Keratinocyte (primary cell): ENCODE measurements at regions not wholly inside any gene's neighbourhood (a gene's known extent, or its start where the extent isn't known, plus 50 kb on each side); places are given as distances from the start of the nearest gene placed in this dataset.

Experiments used
- DNase-seq: peaks from one replicate; pipeline ENCODE4 v3.0.0-alpha.2; 2011; ENCODE audit warnings: low read depth, missing footprints, low spot score
- FAIRE-seq: peaks from 2 replicates; lab custom pipeline; 2011; peaks lifted over from hg19 to GRCh38; lab: Jason Lieb, UNC
- H2AFZ ChIP-seq: 2 replicates; pipeline ENCODE4 v1.6.0; 2012; ENCODE audit warnings: low read length, control low read depth, inconsistent platforms; ENCODE audit not compliant: control insufficient read depth
- H3K27ac ChIP-seq: 2 replicates; pipeline ENCODE4 v1.5.1; 2011; ENCODE audit warnings: low read length; ENCODE audit not compliant: control insufficient read depth, insufficient read depth
- H3K27me3 ChIP-seq: 3 replicates; pipeline ENCODE4 v1.6.0; 2011; ENCODE audit warnings: low read length; ENCODE audit not compliant: control insufficient read depth, insufficient read depth; ENCODE audit errors: extremely low read depth
- H3K36me3 ChIP-seq, 2 experiments: 2 replicates in 1 of 2; 3 replicates in 1 of 2; pipeline ENCODE4 v1.5.1; 2011; ENCODE audit warnings: low read length in 2 of 2, mild to moderate bottlenecking in 1 of 2; ENCODE audit not compliant: control insufficient read depth in 2 of 2, insufficient read depth in 2 of 2; ENCODE audit errors: extremely low read depth in 1 of 2
- H3K4me1 ChIP-seq: 3 replicates; pipeline ENCODE4 v1.5.1; 2011; ENCODE audit warnings: low read length; ENCODE audit not compliant: control insufficient read depth, insufficient read depth; ENCODE audit errors: extremely low read depth
- H3K4me2 ChIP-seq: 3 replicates; pipeline ENCODE4 v1.6.0; 2011; ENCODE audit warnings: low read depth, low read length; ENCODE audit not compliant: control insufficient read depth, insufficient read depth; ENCODE audit errors: extremely low read depth
- H3K4me3 ChIP-seq, 3 experiments: fragments of 200-600 bp in 1 of 3; sonication (generic) in 1 of 3; 2 replicates in 2 of 3; 3 replicates in 1 of 3; pipeline ENCODE4 v1.5.1; 2011 to 2016; ENCODE audit warnings: low read length in 3 of 3, mild to moderate bottlenecking in 3 of 3, control low read depth in 2 of 3, inconsistent platforms in 1 of 3, low read depth in 1 of 3, mixed read lengths in 1 of 3, mixed run types in 1 of 3, moderate library complexity in 1 of 3; ENCODE audit not compliant: control insufficient read depth in 2 of 3, insufficient read depth in 2 of 3; ENCODE audit errors: extremely low read depth in 1 of 3
- H3K79me2 ChIP-seq: 2 replicates; pipeline ENCODE4 v1.6.0; 2012; ENCODE audit warnings: low read length; ENCODE audit not compliant: control insufficient read depth, insufficient read depth
- H3K9ac ChIP-seq: 3 replicates; pipeline ENCODE4 v1.6.0; 2011; ENCODE audit warnings: low read length; ENCODE audit not compliant: control insufficient read depth, insufficient read depth; ENCODE audit errors: extremely low read depth
- H3K9me1 ChIP-seq: 3 replicates; pipeline ENCODE4 v1.6.0; 2011; ENCODE audit warnings: low read length; ENCODE audit not compliant: control insufficient read depth, insufficient read depth; ENCODE audit errors: extremely low read depth
- H3K9me3 ChIP-seq: 2 replicates; pipeline ENCODE4 v1.5.1; 2012; ENCODE audit warnings: low read depth, low read length; ENCODE audit not compliant: control insufficient read depth
- H4K20me1 ChIP-seq: 3 replicates; pipeline ENCODE4 v1.6.0; 2011; ENCODE audit warnings: low read length; ENCODE audit not compliant: control insufficient read depth, insufficient read depth; ENCODE audit errors: extremely low read depth
- EZH2 ChIP-seq: IDR thresholded peaks from one replicate; pipeline ENCODE4 v1.6.1; 2012; ENCODE audit warnings: inconsistent platforms, mild to moderate bottlenecking, low read length, moderate library complexity
- dilution Hi-C: fragments of 300-500 bp; cut with MboI; formaldehyde crosslinking; loops from one replicate; pipeline ENCODE4 v1.7.0; 2020; ENCODE audit warnings: low sequenced_read_pairs; ENCODE audit not compliant: extremely low pct_ligation_motif_present
- TF ChIP-seq, protein P1 (sequence below), 3 experiments: IDR thresholded peaks in 1 of 3; conservative IDR thresholded peaks in 1 of 3; optimal IDR thresholded peaks in 1 of 3; 2 replicates in 2 of 3; 3 replicates in 1 of 3; pipeline versions ENCODE3 to v1.5.1; 2011; ENCODE audit warnings: low read length in 3 of 3, mild to moderate bottlenecking in 3 of 3, moderate library complexity in 2 of 3, control low read depth in 1 of 3, inconsistent platforms in 1 of 3; ENCODE audit not compliant: insufficient read depth in 2 of 3; ENCODE audit errors: extremely low read depth in 1 of 3

DNA sequence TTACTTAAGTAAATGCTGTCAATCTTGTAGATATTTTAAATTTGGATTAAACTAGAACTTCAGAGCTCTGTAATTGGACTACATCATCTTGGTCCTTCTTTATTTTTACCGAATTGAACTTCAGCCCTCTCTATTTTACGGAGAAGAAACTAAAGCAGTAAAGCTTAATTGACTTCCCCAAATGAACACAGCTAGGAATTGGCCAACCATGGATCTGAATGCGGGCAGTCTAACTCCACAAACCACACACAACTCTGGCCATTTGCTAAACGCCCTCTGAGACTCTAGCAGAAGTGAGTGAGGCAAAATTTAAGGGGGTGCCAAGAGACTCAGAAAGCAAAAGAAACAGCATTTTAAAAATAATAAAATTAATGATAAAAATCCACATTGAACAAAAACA is 86.3 kb upstream of the KCTD1 start:
- Histone ChIP-seq H2AFZ (no peak overlapping the region), H3K36me3 (no peaks in the 10 kb centered on the region), H3K4me1 (no peaks in the 10 kb centered on the region), H3K9me1 (no peaks in the 10 kb centered on the region), H3K27ac (no peak overlapping the region), H3K27me3 (no peaks in the 10 kb centered on the region), H3K9me3 (no peaks in the 10 kb centered on the region), H4K20me1 (no peaks in the 10 kb centered on the region), H3K4me3 (no peak overlapping the region), H3K79me2 (no peaks in the 10 kb centered on the region), H3K4me2 (no peak overlapping the region), H3K9ac (no peak overlapping the region)
- DNase-seq (no peak), FAIRE-seq (no peak)
- dilution Hi-C loops = no loop called here
- TF ChIP-seq, protein P1, sequence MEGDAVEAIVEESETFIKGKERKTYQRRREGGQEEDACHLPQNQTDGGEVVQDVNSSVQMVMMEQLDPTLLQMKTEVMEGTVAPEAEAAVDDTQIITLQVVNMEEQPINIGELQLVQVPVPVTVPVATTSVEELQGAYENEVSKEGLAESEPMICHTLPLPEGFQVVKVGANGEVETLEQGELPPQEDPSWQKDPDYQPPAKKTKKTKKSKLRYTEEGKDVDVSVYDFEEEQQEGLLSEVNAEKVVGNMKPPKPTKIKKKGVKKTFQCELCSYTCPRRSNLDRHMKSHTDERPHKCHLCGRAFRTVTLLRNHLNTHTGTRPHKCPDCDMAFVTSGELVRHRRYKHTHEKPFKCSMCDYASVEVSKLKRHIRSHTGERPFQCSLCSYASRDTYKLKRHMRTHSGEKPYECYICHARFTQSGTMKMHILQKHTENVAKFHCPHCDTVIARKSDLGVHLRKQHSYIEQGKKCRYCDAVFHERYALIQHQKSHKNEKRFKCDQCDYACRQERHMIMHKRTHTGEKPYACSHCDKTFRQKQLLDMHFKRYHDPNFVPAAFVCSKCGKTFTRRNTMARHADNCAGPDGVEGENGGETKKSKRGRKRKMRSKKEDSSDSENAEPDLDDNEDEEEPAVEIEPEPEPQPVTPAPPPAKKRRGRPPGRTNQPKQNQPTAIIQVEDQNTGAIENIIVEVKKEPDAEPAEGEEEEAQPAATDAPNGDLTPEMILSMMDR (optimal IDR thresholded peaks at IDR 0.05 in 1 of 3, IDR thresholded peaks at IDR 0.05 in 1 of 3, conservative IDR thresholded peaks at IDR 0.05 in 1 of 3; ENCODE audit: extremely low read depth in 1 of 3, insufficient read depth in 2 of 3, low read length in 3 of 3) = no peak
- no peak for TF ChIP-seq EZH2

DNA sequence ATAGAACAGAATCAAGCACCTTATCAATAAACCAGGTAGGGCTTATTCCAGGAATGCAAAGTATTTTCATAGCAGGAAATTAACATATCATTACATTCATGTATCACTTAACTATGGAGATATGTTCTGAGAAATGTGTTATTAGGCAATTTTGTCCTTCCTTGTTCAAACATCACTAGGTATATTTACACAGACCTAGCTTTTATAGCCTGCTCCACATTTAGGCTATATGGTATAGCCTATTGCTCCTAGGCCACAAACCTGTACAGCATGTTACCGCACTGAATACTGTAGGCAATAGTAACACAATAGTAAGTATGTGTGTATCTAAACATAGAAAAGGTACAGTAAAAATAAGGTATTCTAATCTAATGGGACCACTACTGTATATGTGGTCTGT is 82.8 kb upstream of the KCTD1 start:
- Histone ChIP-seq H3K27me3 (no peaks in the 10 kb centered on the region), H4K20me1 (no peaks in the 10 kb centered on the region), H3K4me3 (no peak overlapping the region), H2AFZ (no peak overlapping the region), H3K9me1 (no peaks in the 10 kb centered on the region), H3K79me2 (no peaks in the 10 kb centered on the region), H3K4me1 (no peaks in the 10 kb centered on the region), H3K9me3 (no peaks in the 10 kb centered on the region), H3K9ac (no peak overlapping the region), H3K4me2 (no peak overlapping the region), H3K36me3 (no peaks in the 10 kb centered on the region), H3K27ac (no peak overlapping the region)
- dilution Hi-C loops = no loop called here
- TF ChIP-seq, protein P1 (optimal IDR thresholded peaks at IDR 0.05 in 1 of 3, IDR thresholded peaks at IDR 0.05 in 1 of 3, conservative IDR thresholded peaks at IDR 0.05 in 1 of 3; ENCODE audit: extremely low read depth in 1 of 3, insufficient read depth in 2 of 3, low read length in 3 of 3) = no peak
- no peak for TF ChIP-seq EZH2
- FAIRE-seq (peak; percentile 23), DNase-seq (no peak)
